GM12872 (cell line): ENCODE measurements at regions not wholly inside any gene's neighbourhood (a gene's known extent, or its start where the extent isn't known, plus 50 kb on each side); places are given as distances from the start of the nearest gene placed in this dataset.

Source experiments
- CTCF ChIP-seq: IDR thresholded peaks from 3 replicates; pipeline ENCODE4 v1.5.1; 2011; ENCODE audit warnings: low read depth, mild to moderate bottlenecking, low read length, moderate library complexity; ENCODE audit not compliant: insufficient read depth

GRCh38 chr7:69204943-69205342, 393.3 kb upstream of the AUTS2 start:
- no peak for TF ChIP-seq CTCF

GRCh38 chr7:69205581-69205980, 392.7 kb upstream of the AUTS2 start:
- TF ChIP-seq CTCF = no peak

GRCh38 chr7:69208276-69208675, 390.0 kb upstream of the AUTS2 start:
- TF ChIP-seq CTCF = no peak

GRCh38 chr7:69208848-69209247, 389.4 kb upstream of the AUTS2 start:
- TF ChIP-seq CTCF = no peak

- no peak for TF ChIP-seq CTCF
These were observed 386.9 kb upstream of the AUTS2 start for GRCh38 chr7:69211336-69211735.

GRCh38 chr7:69211739-69212138, 386.5 kb upstream of the AUTS2 start:
- TF ChIP-seq CTCF = no peak

- TF ChIP-seq CTCF = no peak
These were observed 384.4 kb upstream of the AUTS2 start for GRCh38 chr7:69213878-69214277.
